ENCODE measurements at regions not wholly inside any gene's neighbourhood (a gene's known extent, or its start where the extent isn't known, plus 50 kb on each side); places are given as distances from the start of the nearest gene placed in this dataset.

- no peak for DNase-seq (ENCODE audit: low read depth)
These were observed 315.0 kb upstream of the MEOX2 start for GRCh38 chr7:16001477-16001876.

- no peak for DNase-seq (ENCODE audit: low read depth)
These were observed 312.1 kb upstream of the MEOX2 start for GRCh38 chr7:15998617-15999016.

- DNase-seq (ENCODE audit: low read depth): no peak
These were observed 308.5 kb upstream of the MEOX2 start for GRCh38 chr7:15995027-15995426.

- DNase-seq (ENCODE audit: low read depth): no peak
These were observed 302.7 kb upstream of the MEOX2 start for GRCh38 chr7:15989194-15989593.

- no peak for DNase-seq (ENCODE audit: low read depth)
These were observed 299.3 kb upstream of the MEOX2 start for GRCh38 chr7:15985587-15986384.

GRCh38 chr7:15977663-15978062 lies 291.2 kb upstream of the MEOX2 start:
- peak; percentile 22 for DNase-seq (ENCODE audit: low read depth)

GRCh38 chr7:15972862-15973275 lies 286.4 kb upstream of the MEOX2 start:
- no peak for DNase-seq (ENCODE audit: low read depth)

GRCh38 chr7:15967551-15967950 lies 281.1 kb upstream of the MEOX2 start:
- no peak for DNase-seq (ENCODE audit: low read depth)

- DNase-seq (ENCODE audit: low read depth): no peak
These were observed 280.6 kb upstream of the MEOX2 start for GRCh38 chr7:15967121-15967520.

GRCh38 chr7:15963206-15963605 lies 276.7 kb upstream of the MEOX2 start:
- no peak for DNase-seq (ENCODE audit: low read depth)

GRCh38 chr7:15954671-15955354 lies 268.3 kb upstream of the MEOX2 start:
- DNase-seq (ENCODE audit: low read depth): no peak

GRCh38 chr7:15950299-15950698 lies 263.8 kb upstream of the MEOX2 start:
- no peak for DNase-seq (ENCODE audit: low read depth)

- no peak for DNase-seq (ENCODE audit: low read depth)
These were observed 261.3 kb upstream of the MEOX2 start for GRCh38 chr7:15947754-15948153.

- no peak for DNase-seq (ENCODE audit: low read depth)
These were observed 251.6 kb upstream of the MEOX2 start for GRCh38 chr7:15938115-15938514.

GRCh38 chr7:15937571-15937970 lies 251.1 kb upstream of the MEOX2 start:
- DNase-seq (ENCODE audit: low read depth): no peak

GRCh38 chr7:15936991-15937390 lies 250.5 kb upstream of the MEOX2 start:
- no peak for DNase-seq (ENCODE audit: low read depth)

GRCh38 chr7:15932318-15932717 lies 245.8 kb upstream of the MEOX2 start:
- DNase-seq (ENCODE audit: low read depth): no peak

- no peak for DNase-seq (ENCODE audit: low read depth)
These were observed 242.9 kb upstream of the MEOX2 start for GRCh38 chr7:15929411-15929810.

GRCh38 chr7:15925608-15926007 lies 239.1 kb upstream of the MEOX2 start:
- DNase-seq (ENCODE audit: low read depth): no peak

- no peak for DNase-seq (ENCODE audit: low read depth)
These were observed 238.4 kb upstream of the MEOX2 start for GRCh38 chr7:15924910-15925309.

GRCh38 chr7:15922002-15922401 lies 235.5 kb upstream of the MEOX2 start:
- no peak for DNase-seq (ENCODE audit: low read depth)

GRCh38 chr7:15921576-15921975 lies 235.1 kb upstream of the MEOX2 start:
- DNase-seq (ENCODE audit: low read depth): no peak

- no peak for DNase-seq (ENCODE audit: low read depth)
These were observed 234.5 kb upstream of the MEOX2 start for GRCh38 chr7:15920953-15921352.

Data from non-pigmented ciliary epithelial cell (primary cell).